HUES6 (cell line): ENCODE measurements at regions not wholly inside any gene's neighbourhood (a gene's known extent, or its start where the extent isn't known, plus 50 kb on each side); places are given as distances from the start of the nearest gene placed in this dataset.

Source experiments
- H3K27ac ChIP-seq: 2 replicates; pipeline ENCODE4 v1.7.0; 2013; ENCODE audit warnings: low read depth, mild to moderate bottlenecking, low read length, inconsistent platforms
- H3K27me3 ChIP-seq: 2 replicates; pipeline ENCODE4 v1.6.1; 2013; ENCODE audit warnings: low read length; ENCODE audit not compliant: control insufficient read depth, insufficient read depth
- H3K36me3 ChIP-seq: 2 replicates; pipeline ENCODE4 v1.6.1; 2013; ENCODE audit warnings: low read length; ENCODE audit not compliant: control insufficient read depth, insufficient read depth
- H3K4me1 ChIP-seq: 2 replicates; pipeline ENCODE4 v1.6.1; 2013; ENCODE audit warnings: low read length; ENCODE audit not compliant: control insufficient read depth, insufficient read depth
- H3K4me3 ChIP-seq: 2 replicates; pipeline ENCODE4 v1.5.1; 2013; ENCODE audit warnings: low read depth, low read length
- H3K9ac ChIP-seq: one replicate; pipeline ENCODE4 v1.6.1; 2013; ENCODE audit warnings: mild to moderate bottlenecking, low read length
- H3K9me3 ChIP-seq: 2 replicates; pipeline ENCODE4 v1.6.1; 2013; ENCODE audit warnings: low read depth, low read length; ENCODE audit not compliant: control insufficient read depth, insufficient read depth

DNA sequence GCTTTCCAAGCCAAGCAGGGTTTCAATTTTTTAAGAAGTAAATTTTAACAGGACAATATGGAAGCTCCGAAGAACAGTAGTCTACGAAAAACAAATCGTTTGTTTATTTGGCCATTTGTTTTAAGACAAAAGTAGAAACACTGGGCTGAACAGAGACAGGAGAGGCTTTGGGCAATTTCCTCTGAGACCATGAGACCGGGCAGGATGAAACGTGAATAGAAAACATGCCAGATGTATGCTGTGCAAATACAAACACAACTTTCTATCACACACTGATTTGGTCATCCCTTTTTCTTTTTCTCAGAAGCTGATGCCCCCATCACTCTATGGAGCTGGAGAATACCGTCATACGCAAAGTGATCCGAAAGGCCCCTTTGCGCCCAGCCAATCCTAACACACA lies 1111.1 kb downstream of the BCL11B start:
- Histone ChIP-seq H3K36me3 (no peaks in the 10 kb centered on the region), H3K27ac (no peak overlapping the region), H3K4me1 (0 out of 2 replicates have a peak, but pooled peaks cover 4% of the 10 kb centered on the region), H3K27me3 (no peaks in the 10 kb centered on the region), H3K9ac (no peak overlapping the region), H3K4me3 (no peak overlapping the region), H3K9me3 (no peaks in the 10 kb centered on the region)

DNA sequence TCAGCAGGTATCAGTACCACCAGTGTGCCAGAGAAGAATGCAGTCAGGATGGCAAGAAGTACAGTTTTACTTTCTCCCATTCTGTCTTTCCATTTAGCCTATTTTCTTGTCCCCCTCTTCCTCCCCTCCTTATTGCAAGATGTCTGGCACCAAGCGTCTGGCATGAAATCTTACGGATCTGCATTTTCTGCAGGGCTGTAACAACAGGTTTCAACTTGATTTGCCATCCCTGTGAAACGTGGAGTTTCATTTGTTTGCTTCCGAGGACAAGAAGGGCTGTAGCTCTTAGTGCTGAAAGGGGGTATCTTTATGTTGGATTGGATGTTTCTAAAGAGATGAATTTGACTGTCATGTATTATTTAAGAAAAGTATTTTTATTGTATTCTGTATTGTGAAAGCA lies 1110.6 kb downstream of the BCL11B start:
- no peak overlapping the region for H3K9ac ChIP-seq
- no peaks in the 10 kb centered on the region for H3K36me3 ChIP-seq
- H3K4me1 ChIP-seq: 0 out of 2 replicates have a peak, but pooled peaks cover 4% of the 10 kb centered on the region
- H3K27me3 ChIP-seq: no peaks in the 10 kb centered on the region
- H3K4me3 ChIP-seq: no peak overlapping the region
- no peak overlapping the region for H3K27ac ChIP-seq
- H3K9me3 ChIP-seq: no peaks in the 10 kb centered on the region

DNA sequence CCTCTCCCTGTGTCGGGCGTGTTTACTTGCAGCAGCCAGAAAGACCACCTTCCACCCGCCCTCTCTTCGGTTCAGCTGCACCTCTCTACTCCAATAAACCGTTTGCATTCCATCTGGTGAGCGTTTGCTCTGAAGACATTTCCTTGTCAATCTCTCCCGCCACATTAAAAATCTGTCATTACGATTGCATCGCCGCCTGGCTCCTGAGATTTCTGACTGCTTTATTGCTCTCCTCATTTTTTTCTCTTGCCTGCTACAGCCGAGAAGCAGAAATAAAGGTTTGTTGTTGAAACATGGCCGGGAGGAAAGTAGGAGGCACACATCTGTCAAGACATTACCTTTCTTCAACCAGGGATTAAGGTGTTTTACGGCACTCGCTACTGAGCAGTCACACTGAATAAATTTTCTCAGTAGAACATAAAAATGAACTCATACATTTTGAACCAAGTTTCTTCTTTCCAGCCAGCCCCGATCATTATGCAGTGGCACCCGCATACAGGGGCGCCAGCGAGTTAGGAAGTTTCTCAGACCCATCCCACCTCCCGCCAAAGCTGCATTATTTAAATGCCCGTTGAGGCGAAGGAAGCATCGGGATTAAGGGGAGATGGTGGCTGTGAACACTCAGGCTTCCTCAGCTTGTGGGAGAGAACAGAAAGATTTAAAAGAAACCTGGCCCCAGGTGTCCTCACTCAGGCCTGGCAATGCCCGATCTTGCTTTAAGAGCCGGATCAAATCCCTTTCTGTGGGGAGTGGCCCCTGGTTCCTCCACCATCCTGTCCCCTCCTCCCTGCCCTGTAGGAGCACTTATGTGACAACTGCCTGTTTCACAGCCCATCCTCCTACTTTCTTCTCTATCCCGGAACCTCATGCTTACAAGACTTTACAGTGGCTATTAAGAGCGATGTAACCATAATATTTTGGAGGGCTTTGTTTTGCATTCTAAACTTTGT lies 1108.9 kb downstream of the BCL11B start:
- H3K27ac ChIP-seq: no peak overlapping the region
- H3K27me3 ChIP-seq: no peaks in the 10 kb centered on the region
- H3K9me3 ChIP-seq: no peaks in the 10 kb centered on the region
- H3K4me1 ChIP-seq: 0 out of 2 replicates have a peak, but pooled peaks cover 4% of the 10 kb centered on the region
- no peak overlapping the region for H3K9ac ChIP-seq
- no peaks in the 10 kb centered on the region for H3K36me3 ChIP-seq
- no peak overlapping the region for H3K4me3 ChIP-seq

DNA sequence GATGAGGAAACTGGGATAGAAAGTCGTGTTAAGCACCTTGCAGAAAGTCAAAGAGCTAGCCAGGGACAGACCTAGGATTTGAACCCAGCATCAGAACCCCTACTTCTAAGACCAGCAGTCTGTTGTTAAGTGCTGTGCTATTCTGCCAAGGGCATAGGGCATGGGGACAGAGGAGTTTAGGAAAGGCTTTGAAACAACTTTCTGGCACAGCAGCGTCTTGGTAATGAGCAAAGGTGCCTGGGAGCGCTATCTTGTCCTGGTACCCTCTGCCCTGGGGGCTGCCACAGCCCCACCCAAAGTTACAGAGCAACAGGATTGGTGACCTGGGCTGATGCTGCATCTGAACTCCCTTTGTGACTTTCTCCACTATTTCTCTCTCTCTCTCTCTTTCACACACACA lies 1108.1 kb downstream of the BCL11B start:
- H3K27me3 ChIP-seq: no peaks in the 10 kb centered on the region
- H3K4me3 ChIP-seq: no peak overlapping the region
- H3K9ac ChIP-seq: no peak overlapping the region
- H3K4me1 ChIP-seq: 0 out of 2 replicates have a peak, but pooled peaks cover 4% of the 10 kb centered on the region
- H3K36me3 ChIP-seq: no peaks in the 10 kb centered on the region
- no peaks in the 10 kb centered on the region for H3K9me3 ChIP-seq
- H3K27ac ChIP-seq: no peak overlapping the region

DNA sequence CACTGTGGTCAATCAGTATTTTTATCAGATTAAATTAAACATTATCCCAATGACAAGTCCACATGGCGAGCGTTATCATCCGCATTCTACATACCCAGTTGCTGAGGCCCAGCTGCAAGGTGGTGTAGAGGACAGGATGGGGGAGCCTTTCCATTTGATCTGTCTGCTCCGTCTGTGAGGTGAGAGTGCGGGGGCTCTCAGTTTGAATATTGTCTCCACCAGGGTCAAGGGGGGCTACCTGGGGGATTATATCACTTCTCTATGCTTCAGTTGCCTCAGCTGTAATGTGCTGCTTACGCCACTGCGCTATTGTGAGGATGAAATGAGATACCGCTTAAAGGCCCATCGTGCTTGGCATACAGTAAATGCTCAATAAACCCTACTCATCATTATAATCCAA lies 1106.0 kb downstream of the BCL11B start:
- Histone ChIP-seq H3K9ac (no peak overlapping the region), H3K4me3 (no peak overlapping the region), H3K27me3 (no peaks in the 10 kb centered on the region), H3K9me3 (no peaks in the 10 kb centered on the region), H3K4me1 (peaks cover 11% of the 10 kb centered on the region), H3K36me3 (no peaks in the 10 kb centered on the region), H3K27ac (no peak overlapping the region)

DNA sequence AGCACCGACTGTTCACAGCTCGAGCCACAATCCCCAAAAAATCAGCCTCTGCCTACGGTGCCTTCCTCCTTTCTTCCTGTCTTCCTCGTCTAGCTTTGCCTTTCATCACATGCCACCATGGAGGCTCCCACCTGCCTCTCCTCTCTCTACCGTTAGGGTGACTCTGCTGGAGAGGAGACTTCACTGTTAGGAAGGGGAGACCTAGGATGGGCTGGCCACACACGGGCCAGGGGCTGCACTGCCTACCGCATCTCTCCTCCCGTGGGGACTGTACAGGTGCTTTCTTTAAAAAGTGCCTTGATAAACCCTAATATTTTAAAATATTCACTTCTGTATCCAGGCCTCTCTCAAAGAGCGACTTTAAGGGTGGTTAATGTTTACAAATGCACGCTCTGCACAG lies 1104.7 kb downstream of the BCL11B start:
- Histone ChIP-seq H3K27ac (no peak overlapping the region), H3K4me3 (no peak overlapping the region), H3K27me3 (no peaks in the 10 kb centered on the region), H3K9me3 (no peaks in the 10 kb centered on the region), H3K4me1 (peaks cover 11% of the 10 kb centered on the region), H3K36me3 (no peaks in the 10 kb centered on the region), H3K9ac (no peak overlapping the region)

DNA sequence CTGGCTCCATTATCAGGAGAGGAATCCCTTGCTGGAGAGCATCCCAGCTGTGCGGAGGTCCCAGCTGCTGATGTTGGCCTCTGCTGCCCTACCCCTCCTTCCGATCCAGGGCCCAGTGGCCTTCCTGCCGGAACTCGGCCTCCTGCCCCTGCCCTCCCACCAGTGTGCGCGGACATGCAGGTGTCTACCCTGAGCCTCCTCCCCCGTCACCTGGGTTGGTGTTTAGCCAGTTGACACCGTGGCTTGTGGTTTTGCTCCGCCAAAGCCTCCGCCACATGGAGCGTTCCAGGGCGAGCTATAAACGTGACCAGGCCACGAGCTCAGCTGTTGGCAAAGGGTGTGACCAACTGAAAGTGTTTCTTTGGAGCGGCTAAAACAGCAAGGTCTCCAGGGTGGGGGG lies 1104.3 kb downstream of the BCL11B start:
- Histone ChIP-seq H3K9me3 (no peaks in the 10 kb centered on the region), H3K27me3 (no peaks in the 10 kb centered on the region), H3K27ac (no peak overlapping the region), H3K36me3 (no peaks in the 10 kb centered on the region), H3K9ac (no peak overlapping the region), H3K4me1 (peaks cover 11% of the 10 kb centered on the region), H3K4me3 (no peak overlapping the region)

DNA sequence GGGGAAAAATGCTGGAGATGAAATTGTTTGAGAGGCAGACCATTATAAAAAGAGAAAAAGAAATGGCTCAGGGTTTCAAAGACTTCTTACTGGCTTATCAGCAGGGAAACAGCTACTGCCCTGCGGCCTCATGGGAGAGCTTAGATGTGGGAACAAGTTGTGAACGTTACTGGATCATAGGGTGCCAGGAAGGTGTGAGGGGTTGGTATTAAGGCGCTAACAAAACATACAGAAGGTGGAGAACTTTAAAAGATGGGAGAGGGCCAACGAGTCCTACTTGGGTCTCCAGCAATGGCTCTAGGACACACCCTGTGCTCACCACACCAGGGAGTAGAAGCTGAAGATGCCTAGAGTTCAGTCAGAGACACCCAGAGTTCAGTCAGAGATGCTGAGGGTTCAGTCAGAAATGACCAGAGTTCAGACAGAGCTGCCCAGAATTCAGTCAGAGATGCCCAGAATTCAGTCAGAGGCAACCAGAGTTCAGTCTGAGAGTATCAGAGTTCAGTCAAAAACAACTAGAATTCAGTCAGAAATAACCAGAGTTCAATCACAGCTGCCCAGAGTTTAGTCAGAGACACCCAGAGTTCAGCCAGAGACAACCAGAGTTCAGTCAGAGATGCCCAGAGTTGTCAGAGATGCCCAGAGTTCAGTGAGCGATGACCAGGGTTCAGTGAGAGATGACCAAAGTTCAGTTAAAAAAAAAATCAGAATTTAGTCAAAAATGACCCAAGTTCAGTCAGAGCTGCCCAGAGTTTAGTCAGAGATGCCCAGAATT lies 1103.6 kb downstream of the BCL11B start:
- Histone ChIP-seq H3K9me3 (no peaks in the 10 kb centered on the region), H3K27ac (no peak overlapping the region), H3K36me3 (no peaks in the 10 kb centered on the region), H3K27me3 (no peaks in the 10 kb centered on the region), H3K9ac (no peak overlapping the region), H3K4me1 (peaks cover 15% of the 10 kb centered on the region), H3K4me3 (no peak overlapping the region)

DNA sequence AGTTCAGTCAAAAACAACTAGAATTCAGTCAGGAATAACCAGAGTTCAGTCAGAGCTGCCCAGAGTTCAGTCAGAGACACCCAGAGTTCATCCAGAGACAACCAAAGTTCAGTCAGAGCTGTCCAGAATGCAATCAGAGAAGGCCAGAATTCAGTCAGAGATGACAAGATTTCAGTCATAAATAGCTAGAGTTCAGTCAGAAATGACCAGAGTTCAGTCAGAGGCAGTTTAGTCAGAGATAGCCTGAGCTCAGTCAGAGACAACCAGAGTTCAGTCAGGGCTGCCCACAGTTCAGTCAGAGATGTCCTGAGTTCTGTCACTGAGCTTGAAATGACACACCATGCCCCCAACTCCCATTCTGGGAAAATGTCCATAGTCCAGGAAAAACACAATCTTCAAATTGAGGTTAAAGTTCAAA lies 1102.8 kb downstream of the BCL11B start:
- H3K9ac ChIP-seq: no peak overlapping the region
- H3K27me3 ChIP-seq: no peaks in the 10 kb centered on the region
- H3K4me1 ChIP-seq: peaks cover 15% of the 10 kb centered on the region
- H3K36me3 ChIP-seq: no peaks in the 10 kb centered on the region
- no peak overlapping the region for H3K27ac ChIP-seq
- H3K4me3 ChIP-seq: no peak overlapping the region
- H3K9me3 ChIP-seq: no peaks in the 10 kb centered on the region

DNA sequence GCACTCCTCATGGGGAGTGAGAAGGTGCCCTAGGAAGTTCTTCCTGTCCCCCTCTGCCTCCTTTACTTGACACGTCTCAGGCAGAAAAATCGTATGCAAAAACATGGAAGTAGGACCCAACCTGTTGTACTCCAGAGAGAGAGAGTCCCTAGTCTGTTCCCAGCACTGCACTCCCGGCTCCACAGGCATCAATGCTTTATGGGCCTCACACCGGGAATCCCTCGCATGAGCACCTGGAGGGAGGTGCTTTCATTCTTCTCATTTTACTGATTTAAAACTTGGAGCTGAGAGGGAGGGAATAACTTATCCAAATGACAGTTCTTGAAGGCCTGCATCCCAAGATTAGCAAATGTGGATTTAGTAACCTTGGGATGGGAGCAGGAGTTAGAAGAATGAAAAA lies 1101.4 kb downstream of the BCL11B start:
- no peak overlapping the region for H3K9ac ChIP-seq
- no peak overlapping the region for H3K4me3 ChIP-seq
- H3K36me3 ChIP-seq: no peaks in the 10 kb centered on the region
- no peaks in the 10 kb centered on the region for H3K27me3 ChIP-seq
- H3K4me1 ChIP-seq: peaks cover 15% of the 10 kb centered on the region
- H3K9me3 ChIP-seq: no peaks in the 10 kb centered on the region
- no peak overlapping the region for H3K27ac ChIP-seq

DNA sequence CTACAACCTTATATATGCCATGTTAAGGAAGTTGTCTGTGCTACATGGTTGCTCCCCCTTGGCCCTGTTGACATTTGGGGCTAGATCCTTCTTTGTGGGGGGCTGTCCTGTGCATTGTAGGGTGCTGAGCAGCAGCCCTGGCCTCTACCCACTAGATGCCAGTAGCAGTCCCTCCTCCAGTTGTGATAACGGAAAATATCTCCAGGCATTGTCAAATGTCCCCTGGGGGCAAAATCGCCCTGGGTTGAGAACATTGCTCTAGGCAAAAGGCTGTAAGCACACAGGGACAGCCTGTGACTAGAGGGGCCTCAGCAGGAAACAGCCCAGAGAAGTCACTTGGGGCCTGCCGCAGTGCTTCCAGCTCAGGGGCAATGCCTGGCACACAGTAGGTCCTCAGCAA lies 1100.3 kb downstream of the BCL11B start:
- Histone ChIP-seq H3K9me3 (no peaks in the 10 kb centered on the region), H3K4me1 (peaks cover 15% of the 10 kb centered on the region), H3K36me3 (no peaks in the 10 kb centered on the region), H3K27me3 (no peaks in the 10 kb centered on the region), H3K4me3 (no peak overlapping the region), H3K27ac (no peak overlapping the region), H3K9ac (no peak overlapping the region)
